C4-2B (cell line): ENCODE measurements at regions not wholly inside any gene's neighbourhood (a gene's known extent, or its start where the extent isn't known, plus 50 kb on each side); places are given as distances from the start of the nearest gene placed in this dataset.

Source experiments
- ZFX ChIP-seq: fragments of 450-650 bp; IDR thresholded peaks from 2 replicates; pipeline ENCODE4 v1.6.1; 2017
- TF ChIP-seq, protein P1 (sequence below): fragments of 450-650 bp; conservative IDR thresholded peaks from 2 replicates; pipeline ENCODE4 v1.5.1; 2017; ENCODE audit warnings: mild to moderate bottlenecking

DNA sequence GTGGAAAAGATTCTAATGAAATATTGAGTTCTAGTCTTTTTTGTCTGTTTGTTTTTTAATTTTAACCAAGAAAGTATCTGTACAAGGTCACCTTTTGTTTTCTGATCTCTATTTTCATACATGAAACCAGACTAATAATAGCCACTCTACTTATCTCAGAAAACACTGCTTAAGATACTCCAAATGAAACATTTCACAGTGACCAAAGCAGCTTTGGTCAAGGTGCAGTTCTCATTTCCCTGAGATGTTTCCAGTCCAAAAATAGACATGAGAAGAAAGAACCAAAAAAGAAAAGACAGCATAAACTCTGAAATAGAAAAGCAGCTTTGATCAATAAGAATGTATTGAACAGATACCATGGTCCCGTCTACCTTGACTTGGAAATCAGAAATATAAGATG lies 782.8 kb downstream of the RAB28 start:
- TF ChIP-seq ZFX, result no peak
- TF ChIP-seq, protein P1, sequence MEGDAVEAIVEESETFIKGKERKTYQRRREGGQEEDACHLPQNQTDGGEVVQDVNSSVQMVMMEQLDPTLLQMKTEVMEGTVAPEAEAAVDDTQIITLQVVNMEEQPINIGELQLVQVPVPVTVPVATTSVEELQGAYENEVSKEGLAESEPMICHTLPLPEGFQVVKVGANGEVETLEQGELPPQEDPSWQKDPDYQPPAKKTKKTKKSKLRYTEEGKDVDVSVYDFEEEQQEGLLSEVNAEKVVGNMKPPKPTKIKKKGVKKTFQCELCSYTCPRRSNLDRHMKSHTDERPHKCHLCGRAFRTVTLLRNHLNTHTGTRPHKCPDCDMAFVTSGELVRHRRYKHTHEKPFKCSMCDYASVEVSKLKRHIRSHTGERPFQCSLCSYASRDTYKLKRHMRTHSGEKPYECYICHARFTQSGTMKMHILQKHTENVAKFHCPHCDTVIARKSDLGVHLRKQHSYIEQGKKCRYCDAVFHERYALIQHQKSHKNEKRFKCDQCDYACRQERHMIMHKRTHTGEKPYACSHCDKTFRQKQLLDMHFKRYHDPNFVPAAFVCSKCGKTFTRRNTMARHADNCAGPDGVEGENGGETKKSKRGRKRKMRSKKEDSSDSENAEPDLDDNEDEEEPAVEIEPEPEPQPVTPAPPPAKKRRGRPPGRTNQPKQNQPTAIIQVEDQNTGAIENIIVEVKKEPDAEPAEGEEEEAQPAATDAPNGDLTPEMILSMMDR, result no peak
